GM23338 (cell line): ENCODE measurements at regions not wholly inside any gene's neighbourhood (a gene's known extent, or its start where the extent isn't known, plus 50 kb on each side); places are given as distances from the start of the nearest gene placed in this dataset.

Source experiments
- ATAC-seq: fragments of 200-7000 bp; cut with Tn5 transposase; 3 replicates; pipeline ENCODE4 v1.9.1; 2020
- DNase-seq: peaks from one replicate; pipeline ENCODE4 v3.0.0-alpha.2; 2015; ENCODE audit warnings: low spot score
- H2AFZ ChIP-seq: fragments of 200-600 bp; sonication (generic); 2 replicates; pipeline ENCODE4 v1.8.0; 2016; ENCODE audit warnings: antibody characterized with exemption, mild to moderate bottlenecking, moderate library complexity
- H3F3A ChIP-seq: fragments of 200-600 bp; sonication (generic); replicated peaks from 2 replicates; pipeline ENCODE4 v1.8.0; 2017; ENCODE audit warnings: antibody characterized with exemption, mixed run types, low read depth
- H3K27ac ChIP-seq: fragments of 200-600 bp; sonication (generic); 2 replicates; pipeline ENCODE4 v1.6.1; 2016; ENCODE audit warnings: low read depth
- H3K27me3 ChIP-seq: fragments of 200-600 bp; sonication (generic); 2 replicates; pipeline ENCODE4 v1.8.0; 2016; ENCODE audit warnings: mild to moderate bottlenecking, mixed run types, moderate library complexity; ENCODE audit not compliant: insufficient read depth
- H3K36me3 ChIP-seq: fragments of 200-600 bp; sonication (generic); 2 replicates; pipeline ENCODE4 v1.8.0; 2016; ENCODE audit warnings: mild to moderate bottlenecking; ENCODE audit not compliant: insufficient read depth
- H3K4me1 ChIP-seq: fragments of 200-600 bp; sonication (generic); 2 replicates; pipeline ENCODE4 v1.8.0; 2016; ENCODE audit warnings: mild to moderate bottlenecking, moderate library complexity; ENCODE audit not compliant: insufficient read depth
- H3K4me2 ChIP-seq: fragments of 200-600 bp; sonication (generic); 2 replicates; pipeline ENCODE4 v1.7.1; 2017; ENCODE audit warnings: mixed run types
- H3K4me3 ChIP-seq: fragments of 200-600 bp; sonication (generic); 2 replicates; pipeline ENCODE4 v1.6.1; 2016; ENCODE audit warnings: mixed run types
- H3K79me2 ChIP-seq: fragments of 200-600 bp; sonication (generic); replicated peaks from 2 replicates; pipeline ENCODE4 v1.8.0; 2017; ENCODE audit warnings: mild to moderate bottlenecking; ENCODE audit not compliant: insufficient read depth
- H3K9me2 ChIP-seq: fragments of 200-600 bp; sonication (generic); 2 replicates; pipeline ENCODE4 v1.8.0; 2017; ENCODE audit not compliant: insufficient read depth
- H4K20me1 ChIP-seq: fragments of 200-600 bp; sonication (generic); replicated peaks from 2 replicates; pipeline ENCODE4 v1.8.0; 2017; ENCODE audit warnings: mild to moderate bottlenecking; ENCODE audit not compliant: insufficient read depth
- H3K27ac Mint-ChIP-seq: 2 replicates; pipeline ENCODE4 v1.8.0; 2020; ENCODE audit warnings: inconsistent platforms, mild to moderate bottlenecking, moderate library complexity, mixed read lengths
- H3K27me3 Mint-ChIP-seq: 3 replicates; pipeline ENCODE4 v1.8.0; 2022; ENCODE audit warnings: low read depth, mild to moderate bottlenecking, moderate library complexity, mixed read lengths, inconsistent platforms; ENCODE audit not compliant: insufficient read depth, poor library complexity
- H3K36me3 Mint-ChIP-seq: 3 replicates; pipeline ENCODE4 v1.8.0; 2021; ENCODE audit warnings: low read depth, mild to moderate bottlenecking, inconsistent platforms, moderate library complexity, mixed read lengths
- H3K4me1 Mint-ChIP-seq: 3 replicates; pipeline ENCODE4 v1.8.0; 2020; ENCODE audit warnings: mild to moderate bottlenecking, inconsistent platforms, mixed read lengths
- H3K4me3 Mint-ChIP-seq: 3 replicates; pipeline ENCODE4 v1.8.0; 2021; ENCODE audit warnings: moderate library complexity, mild to moderate bottlenecking, inconsistent platforms, mixed read lengths
- H3K9me3 Mint-ChIP-seq: 3 replicates; pipeline ENCODE4 v1.8.0; 2020; ENCODE audit warnings: moderate library complexity, mild to moderate bottlenecking, inconsistent platforms, mixed read lengths
- CREB1 ChIP-seq: fragments of 250-450 bp; sonication (Bioruptor Pico); IDR thresholded peaks from 2 replicates; pipeline ENCODE4 v1.5.0; 2020; ENCODE audit warnings: low read depth, mild to moderate bottlenecking, moderate library complexity
- EZH2 ChIP-seq: fragments of 200-600 bp; sonication (generic); IDR thresholded peaks from one replicate; pipeline ENCODE4 v1.8.0; 2017; ENCODE audit warnings: antibody characterized with exemption, mild to moderate bottlenecking, low read depth; ENCODE audit not compliant: unreplicated experiment
- EZH2phosphoT487 ChIP-seq: fragments of 200-600 bp; sonication (generic); IDR thresholded peaks from one replicate; pipeline ENCODE4 v1.8.1; 2018; ENCODE audit warnings: antibody characterized with exemption; ENCODE audit not compliant: unreplicated experiment
- JUNB ChIP-seq: IDR thresholded peaks from one replicate; pipeline ENCODE4 v1.6.1; 2016; ENCODE audit warnings: antibody characterized with exemption; ENCODE audit not compliant: unreplicated experiment
- NANOG ChIP-seq: IDR thresholded peaks from 2 replicates; pipeline ENCODE4 v1.6.1; 2016; ENCODE audit warnings: antibody characterized with exemption, borderline replicate concordance
- POLR2AphosphoS5 ChIP-seq: IDR thresholded peaks from 2 replicates; pipeline ENCODE4 v1.6.1; 2016; ENCODE audit warnings: antibody characterized with exemption, low read depth
- STAT1 ChIP-seq: IDR thresholded peaks from one replicate; pipeline ENCODE4 v1.6.1; 2016; ENCODE audit warnings: antibody characterized with exemption; ENCODE audit not compliant: unreplicated experiment
- ZNF114 ChIP-seq: fragments of 250-450 bp; sonication (Bioruptor Pico); IDR thresholded peaks from 2 replicates; pipeline ENCODE4 v1.5.0; 2020; ENCODE audit warnings: mild to moderate bottlenecking, moderate library complexity
- ZNF331 ChIP-seq: fragments of 250-450 bp; sonication (Bioruptor Pico); IDR thresholded peaks from 2 replicates; pipeline ENCODE4 v1.5.0; 2020; ENCODE audit warnings: low read depth, mild to moderate bottlenecking, moderate library complexity
- TF ChIP-seq, protein P1 (sequence below), 2 experiments: fragments of 200-600 bp in 1 of 2; sonication (generic) in 1 of 2; conservative IDR thresholded peaks; 2 replicates each; pipeline versions ENCODE4 v1.5.1 to v1.6.1; 2016 to 2017; ENCODE audit warnings: antibody characterized with exemption in 2 of 2, low read depth in 2 of 2, mild to moderate bottlenecking in 2 of 2, moderate library complexity in 1 of 2
- TF ChIP-seq, protein P2 (sequence below): IDR thresholded peaks from 2 replicates; pipeline ENCODE4 v1.6.1; 2016; ENCODE audit warnings: antibody characterized with exemption

DNA sequence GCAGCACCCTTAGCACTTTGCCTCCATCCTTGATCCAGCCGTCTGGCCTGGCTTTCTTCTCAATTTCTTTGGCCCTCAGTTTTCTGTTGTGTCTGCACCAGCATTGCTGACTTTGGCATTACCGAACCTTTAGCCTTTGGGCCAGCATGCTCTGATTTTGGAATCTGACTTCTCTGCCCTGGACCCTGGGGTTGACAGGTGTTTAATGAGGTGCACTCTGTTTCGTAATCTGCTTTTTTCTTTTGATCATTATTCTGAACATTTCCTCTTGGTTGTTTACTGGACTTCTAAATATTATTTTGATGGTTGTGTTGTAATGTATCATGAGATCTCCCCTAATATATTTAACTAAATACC, 71.5 kb upstream of the ENPP6 start:
- Mint-ChIP-seq H3K9me3 (no peaks in the 10 kb centered on the region), H3K36me3 (no peaks in the 10 kb centered on the region), H3K27ac (no peak overlapping the region), H3K27me3 (no peaks in the 10 kb centered on the region), H3K4me1 (peaks cover 12% of the 10 kb centered on the region; the same call in 2 of the 3 replicates), H3K4me3 (no peak overlapping the region)
- no peaks in the 10 kb centered on the region for H3K27me3 ChIP-seq
- H3K9me2 ChIP-seq: no peaks in the 10 kb centered on the region
- TF ChIP-seq, protein P1, sequence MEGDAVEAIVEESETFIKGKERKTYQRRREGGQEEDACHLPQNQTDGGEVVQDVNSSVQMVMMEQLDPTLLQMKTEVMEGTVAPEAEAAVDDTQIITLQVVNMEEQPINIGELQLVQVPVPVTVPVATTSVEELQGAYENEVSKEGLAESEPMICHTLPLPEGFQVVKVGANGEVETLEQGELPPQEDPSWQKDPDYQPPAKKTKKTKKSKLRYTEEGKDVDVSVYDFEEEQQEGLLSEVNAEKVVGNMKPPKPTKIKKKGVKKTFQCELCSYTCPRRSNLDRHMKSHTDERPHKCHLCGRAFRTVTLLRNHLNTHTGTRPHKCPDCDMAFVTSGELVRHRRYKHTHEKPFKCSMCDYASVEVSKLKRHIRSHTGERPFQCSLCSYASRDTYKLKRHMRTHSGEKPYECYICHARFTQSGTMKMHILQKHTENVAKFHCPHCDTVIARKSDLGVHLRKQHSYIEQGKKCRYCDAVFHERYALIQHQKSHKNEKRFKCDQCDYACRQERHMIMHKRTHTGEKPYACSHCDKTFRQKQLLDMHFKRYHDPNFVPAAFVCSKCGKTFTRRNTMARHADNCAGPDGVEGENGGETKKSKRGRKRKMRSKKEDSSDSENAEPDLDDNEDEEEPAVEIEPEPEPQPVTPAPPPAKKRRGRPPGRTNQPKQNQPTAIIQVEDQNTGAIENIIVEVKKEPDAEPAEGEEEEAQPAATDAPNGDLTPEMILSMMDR (conservative IDR thresholded peaks at IDR 0.05; ENCODE audit: low read depth in 2 of 2): no peak
- TF ChIP-seq CREB1 (CRISPR knock-in tag) (no peak), EZH2 (no peak), POLR2AphosphoS5 (no peak), ZNF331 (CRISPR knock-in tag) (no peak), JUNB (no peak), STAT1 (no peak)
- H3K4me3 ChIP-seq: no peak overlapping the region
- ATAC-seq: no peak
- no peaks in the 10 kb centered on the region for H3K79me2 ChIP-seq
- no peaks in the 10 kb centered on the region for H4K20me1 ChIP-seq
- no peak overlapping the region for H3K4me2 ChIP-seq
- no peaks in the 10 kb centered on the region for H3F3A ChIP-seq
- no peak overlapping the region for H3K27ac ChIP-seq
- no peak for DNase-seq
- no peaks in the 10 kb centered on the region for H3K36me3 ChIP-seq
- peak overlapping the region; percentile 8; the same call in 1 of the 2 replicates for H2AFZ ChIP-seq
- H3K4me1 ChIP-seq: 0 out of 2 replicates have a peak, but pooled peaks cover 3% of the 10 kb centered on the region

DNA sequence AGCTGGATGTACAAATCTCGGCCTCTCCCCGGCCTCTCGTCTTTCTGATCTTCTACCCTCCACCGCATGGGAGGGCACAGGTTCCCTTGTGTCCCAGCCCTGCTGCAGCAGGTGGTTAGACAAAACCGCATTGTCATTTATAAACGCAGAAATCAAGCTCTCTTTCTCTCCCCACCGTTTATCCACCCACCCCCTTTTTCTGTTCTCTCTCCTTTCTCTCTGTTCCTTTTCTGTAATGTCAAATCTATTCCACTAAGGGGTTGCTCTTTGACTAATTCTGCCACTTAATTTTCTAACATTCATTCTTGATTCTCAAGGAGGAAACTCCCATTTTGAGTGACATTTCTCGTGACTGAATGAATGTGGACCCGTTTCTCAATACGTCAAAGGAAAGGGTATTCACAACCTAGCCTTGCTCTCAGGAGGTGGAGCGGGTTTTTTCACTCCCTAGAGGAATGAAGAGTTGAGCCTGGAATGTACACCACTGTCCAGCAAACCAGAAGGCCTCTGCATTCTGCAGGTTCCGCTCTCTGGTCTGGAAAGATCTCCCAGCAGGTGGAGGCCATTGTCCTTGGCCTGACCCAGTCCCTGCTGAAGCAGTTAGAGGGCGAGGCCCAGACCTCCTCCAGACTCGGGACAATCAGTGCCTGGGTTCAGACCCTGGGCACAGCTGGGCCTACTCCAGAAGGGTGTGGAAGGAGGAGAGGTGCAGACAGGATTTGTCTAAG, 70.9 kb upstream of the ENPP6 start:
- H3K79me2 ChIP-seq: no peaks in the 10 kb centered on the region
- no peaks in the 10 kb centered on the region for H3K27me3 ChIP-seq
- no peaks in the 10 kb centered on the region for H4K20me1 ChIP-seq
- no peak overlapping the region for H3K4me3 ChIP-seq
- H3K36me3 Mint-ChIP-seq: no peaks in the 10 kb centered on the region
- no peaks in the 10 kb centered on the region for H3K27me3 Mint-ChIP-seq
- H3F3A ChIP-seq: no peaks in the 10 kb centered on the region
- H3K27ac Mint-ChIP-seq: no peak overlapping the region
- H3K4me3 Mint-ChIP-seq: no peak overlapping the region
- ATAC-seq: peak; percentile 49
- no peak for DNase-seq
- no peaks in the 10 kb centered on the region for H3K9me3 Mint-ChIP-seq
- peaks cover 12% of the 10 kb centered on the region; the same call in 2 of the 3 replicates for H3K4me1 Mint-ChIP-seq
- no peaks in the 10 kb centered on the region for H3K9me2 ChIP-seq
- no peak overlapping the region for H3K4me2 ChIP-seq
- H2AFZ ChIP-seq: peak overlapping the region; percentile 87
- no peaks in the 10 kb centered on the region for H3K36me3 ChIP-seq
- H3K27ac ChIP-seq: no peak overlapping the region
- 0 out of 2 replicates have a peak, but pooled peaks cover 3% of the 10 kb centered on the region for H3K4me1 ChIP-seq
- TF ChIP-seq, protein P2, sequence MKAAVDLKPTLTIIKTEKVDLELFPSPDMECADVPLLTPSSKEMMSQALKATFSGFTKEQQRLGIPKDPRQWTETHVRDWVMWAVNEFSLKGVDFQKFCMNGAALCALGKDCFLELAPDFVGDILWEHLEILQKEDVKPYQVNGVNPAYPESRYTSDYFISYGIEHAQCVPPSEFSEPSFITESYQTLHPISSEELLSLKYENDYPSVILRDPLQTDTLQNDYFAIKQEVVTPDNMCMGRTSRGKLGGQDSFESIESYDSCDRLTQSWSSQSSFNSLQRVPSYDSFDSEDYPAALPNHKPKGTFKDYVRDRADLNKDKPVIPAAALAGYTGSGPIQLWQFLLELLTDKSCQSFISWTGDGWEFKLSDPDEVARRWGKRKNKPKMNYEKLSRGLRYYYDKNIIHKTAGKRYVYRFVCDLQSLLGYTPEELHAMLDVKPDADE: no peak
- TF ChIP-seq CREB1 (CRISPR knock-in tag) (no peak), NANOG (no peak), STAT1 (no peak), EZH2phosphoT487 (no peak), ZNF331 (CRISPR knock-in tag) (no peak), ZNF114 (CRISPR knock-in tag) (no peak), POLR2AphosphoS5 (no peak)
- TF ChIP-seq, protein P1 (conservative IDR thresholded peaks at IDR 0.05; ENCODE audit: low read depth in 2 of 2): no peak
